ENCODE measurements at regions not wholly inside any gene's neighbourhood (a gene's known extent, or its start where the extent isn't known, plus 50 kb on each side); places are given as distances from the start of the nearest gene placed in this dataset.

- no peak for TF ChIP-seq CTCF (IDR thresholded peaks at IDR 0.05; ENCODE audit: borderline replicate concordance, control extremely low read depth, extremely low read depth, insufficient read depth, missing control alignments)
- no peak for DNase-seq (ENCODE audit: low spot score)
- in situ Hi-C loops (cut with MboI; ENCODE audit: low sequenced_read_pairs, unreplicated experiment), result no loop called here
Measured at GRCh38 chr2:56500317-56500716, 316.5 kb downstream of the CCDC85A start.

GRCh38 chr2:56502616-56503015, 318.8 kb downstream of the CCDC85A start:
- TF ChIP-seq CTCF (IDR thresholded peaks at IDR 0.05; ENCODE audit: borderline replicate concordance, control extremely low read depth, extremely low read depth, insufficient read depth, missing control alignments), result no peak
- in situ Hi-C loops (cut with MboI; ENCODE audit: low sequenced_read_pairs, unreplicated experiment), result no loop called here
- DNase-seq (ENCODE audit: low spot score), result no peak

GRCh38 chr2:56505885-56506284, 322.1 kb downstream of the CCDC85A start:
- DNase-seq (ENCODE audit: low spot score), result no peak
- in situ Hi-C loops (cut with MboI; ENCODE audit: low sequenced_read_pairs, unreplicated experiment), result no loop called here
- TF ChIP-seq CTCF (IDR thresholded peaks at IDR 0.05; ENCODE audit: borderline replicate concordance, control extremely low read depth, extremely low read depth, insufficient read depth, missing control alignments), result no peak

GRCh38 chr2:56508662-56509061, 324.9 kb downstream of the CCDC85A start:
- DNase-seq (ENCODE audit: low spot score), result no peak
- in situ Hi-C loops (cut with MboI; ENCODE audit: low sequenced_read_pairs, unreplicated experiment), result no loop called here
- TF ChIP-seq CTCF (IDR thresholded peaks at IDR 0.05; ENCODE audit: borderline replicate concordance, control extremely low read depth, extremely low read depth, insufficient read depth, missing control alignments), result no peak

- no peak for TF ChIP-seq CTCF (IDR thresholded peaks at IDR 0.05; ENCODE audit: borderline replicate concordance, control extremely low read depth, extremely low read depth, insufficient read depth, missing control alignments)
- in situ Hi-C loops (cut with MboI; ENCODE audit: low sequenced_read_pairs, unreplicated experiment), result no loop called here
- DNase-seq (ENCODE audit: low spot score), result no peak
Measured at GRCh38 chr2:56510610-56511009, 326.8 kb downstream of the CCDC85A start.

GRCh38 chr2:56515399-56515798, 331.6 kb downstream of the CCDC85A start:
- DNase-seq (ENCODE audit: low spot score), result no peak
- in situ Hi-C loops (cut with MboI; ENCODE audit: low sequenced_read_pairs, unreplicated experiment), result no loop called here
- TF ChIP-seq CTCF (IDR thresholded peaks at IDR 0.05; ENCODE audit: borderline replicate concordance, control extremely low read depth, extremely low read depth, insufficient read depth, missing control alignments), result no peak

- DNase-seq (ENCODE audit: low spot score), result no peak
- TF ChIP-seq CTCF (IDR thresholded peaks at IDR 0.05; ENCODE audit: borderline replicate concordance, control extremely low read depth, extremely low read depth, insufficient read depth, missing control alignments), result no peak
- in situ Hi-C loops (cut with MboI; ENCODE audit: low sequenced_read_pairs, unreplicated experiment), result no loop called here
Measured at GRCh38 chr2:56519806-56520205, 336.0 kb downstream of the CCDC85A start.

Measured in GM13976 (cell line).